Middle frontal gyrus (tissue), 1 donor: ENCODE measurements at regions not wholly inside any gene's neighbourhood (a gene's known extent, or its start where the extent isn't known, plus 50 kb on each side); places are given as distances from the start of the nearest gene placed in this dataset.

Experiments used
- DNase-seq: peaks from one replicate; pipeline ENCODE4 v3.0.0-alpha.2; 2015; ENCODE audit warnings: low spot score; ENCODE audit errors: extremely low spot score

- no peak for DNase-seq
Measured at GRCh38 chr21:18191139-18191538, 53.5 kb upstream of the CHODL start.

- DNase-seq = no peak
Measured at GRCh38 chr21:18178509-18178908, 66.1 kb upstream of the CHODL start.

GRCh38 chr21:18174370-18174769 is 70.3 kb upstream of the CHODL start:
- DNase-seq = no peak

DNA sequence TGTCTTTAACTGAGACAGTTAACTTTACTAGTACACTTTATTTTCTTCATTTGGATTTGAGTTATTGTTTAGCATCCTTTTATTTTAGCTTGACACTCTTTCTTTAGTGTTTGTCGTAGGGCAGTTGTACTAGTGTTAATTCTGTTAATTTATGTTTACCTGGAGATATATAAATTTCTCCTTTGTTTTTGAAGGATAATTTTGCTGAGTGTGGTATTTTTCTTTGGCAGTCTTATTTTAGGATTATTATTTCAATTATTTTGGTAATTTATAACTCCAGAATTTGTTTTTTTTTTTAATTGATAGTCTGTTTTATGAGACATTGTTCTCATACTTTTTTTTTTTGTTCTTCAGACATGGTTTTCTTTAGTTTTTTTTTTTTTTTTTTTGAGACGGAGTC is 73.8 kb upstream of the CHODL start:
- no peak for DNase-seq

DNA sequence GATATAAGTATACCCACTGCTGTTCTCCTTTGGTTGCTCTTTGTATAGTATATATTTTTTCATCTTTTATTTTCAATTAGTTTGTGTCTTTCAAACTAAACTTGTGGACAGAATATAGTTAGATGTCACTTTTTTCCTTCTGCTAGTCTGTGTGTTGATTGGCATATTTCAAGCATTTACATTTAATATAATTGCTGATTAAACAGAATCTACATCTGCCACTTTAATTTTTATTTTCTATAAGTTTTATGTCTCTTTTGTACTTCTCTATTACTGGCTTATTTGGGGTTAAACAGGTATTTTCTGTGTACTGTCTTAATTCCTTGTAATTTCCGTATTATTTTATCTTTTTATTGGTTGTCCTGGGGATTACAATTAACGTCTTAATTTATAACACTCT is 74.4 kb upstream of the CHODL start:
- no peak for DNase-seq

DNA sequence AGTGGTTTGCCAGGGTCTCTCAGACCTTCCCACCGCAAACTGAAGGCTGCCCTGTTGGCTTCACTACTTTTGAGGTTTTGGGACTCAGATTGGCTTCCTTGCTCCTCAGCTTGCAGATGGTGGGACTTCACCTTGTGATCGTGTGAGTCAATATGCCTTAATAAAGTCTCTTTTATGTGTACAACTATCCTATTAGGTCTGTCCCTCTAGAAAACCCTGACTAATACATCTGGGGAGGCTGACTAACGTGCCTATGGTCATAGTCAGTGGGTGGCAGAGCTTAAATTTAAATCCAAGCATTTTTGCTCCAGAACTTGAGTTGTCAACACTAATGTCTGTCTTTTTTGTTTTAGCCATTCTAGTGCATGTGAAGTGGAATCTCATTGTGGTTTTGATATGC is 76.5 kb upstream of the CHODL start:
- DNase-seq = no peak

DNA sequence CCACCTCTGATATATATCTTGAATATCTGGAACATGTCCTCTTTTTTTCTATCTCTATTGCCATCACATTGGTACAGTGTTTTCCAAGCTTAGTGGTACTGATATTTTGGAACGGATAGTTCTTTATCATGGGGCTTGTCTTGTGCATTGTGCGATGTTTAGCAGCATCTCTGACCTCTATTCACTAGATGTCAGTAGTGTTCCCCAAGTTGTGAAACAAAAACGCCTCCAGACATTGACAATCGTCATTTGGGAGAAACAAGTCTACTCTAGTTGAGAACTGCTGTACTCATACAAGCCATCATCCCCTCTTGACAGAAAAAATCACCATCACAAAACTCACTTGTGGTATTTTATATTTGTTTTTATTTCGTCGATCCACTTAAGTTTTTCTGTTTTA is 79.7 kb upstream of the CHODL start:
- no peak for DNase-seq

GRCh38 chr21:18164483-18164882 is 80.2 kb upstream of the CHODL start:
- no peak for DNase-seq

GRCh38 chr21:18163956-18164355 is 80.7 kb upstream of the CHODL start:
- DNase-seq = no peak

DNA sequence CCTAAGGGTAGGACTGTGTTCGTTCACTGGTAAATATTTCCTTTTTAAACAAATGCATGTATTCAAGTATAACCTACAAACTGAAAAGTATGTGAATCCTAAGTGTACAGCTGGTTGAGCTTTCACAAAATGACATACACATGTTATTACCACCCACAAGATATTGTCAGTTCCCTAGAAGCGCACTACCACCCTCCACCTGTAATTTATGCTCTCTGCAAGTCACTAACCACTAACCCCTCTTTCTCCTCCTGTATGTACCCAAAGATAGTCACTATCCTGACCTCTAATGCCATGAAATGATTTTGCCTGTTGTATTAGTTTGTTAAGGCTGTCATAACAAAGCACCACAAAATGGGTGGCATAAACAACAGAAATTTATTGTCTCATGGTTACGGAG is 82.8 kb upstream of the CHODL start:
- DNase-seq = no peak

GRCh38 chr21:18157406-18157805 is 87.2 kb upstream of the CHODL start:
- no peak for DNase-seq

GRCh38 chr21:18155508-18156193 is 89.0 kb upstream of the CHODL start:
- no peak for DNase-seq

GRCh38 chr21:18153063-18153462 is 91.6 kb upstream of the CHODL start:
- DNase-seq = no peak

DNA sequence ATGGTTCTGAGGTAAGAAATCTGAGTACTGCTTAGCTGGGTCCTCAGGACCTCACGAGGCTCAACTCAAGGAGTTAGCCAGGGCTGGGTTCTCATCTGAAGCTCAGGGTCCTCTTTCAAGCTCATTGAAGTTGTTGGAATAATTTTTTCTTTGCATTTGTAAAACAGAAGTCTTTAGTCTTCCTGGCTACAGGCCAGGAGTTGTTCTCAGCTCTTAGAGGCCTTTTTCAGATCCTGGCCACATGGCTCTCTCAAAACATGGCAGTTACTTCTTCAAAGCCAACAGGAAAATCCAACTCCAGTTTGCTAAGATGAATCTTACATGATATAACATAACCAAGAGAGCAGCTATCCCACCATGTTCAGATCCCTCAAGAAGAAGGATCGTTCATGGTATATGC is 92.3 kb upstream of the CHODL start:
- no peak for DNase-seq

DNA sequence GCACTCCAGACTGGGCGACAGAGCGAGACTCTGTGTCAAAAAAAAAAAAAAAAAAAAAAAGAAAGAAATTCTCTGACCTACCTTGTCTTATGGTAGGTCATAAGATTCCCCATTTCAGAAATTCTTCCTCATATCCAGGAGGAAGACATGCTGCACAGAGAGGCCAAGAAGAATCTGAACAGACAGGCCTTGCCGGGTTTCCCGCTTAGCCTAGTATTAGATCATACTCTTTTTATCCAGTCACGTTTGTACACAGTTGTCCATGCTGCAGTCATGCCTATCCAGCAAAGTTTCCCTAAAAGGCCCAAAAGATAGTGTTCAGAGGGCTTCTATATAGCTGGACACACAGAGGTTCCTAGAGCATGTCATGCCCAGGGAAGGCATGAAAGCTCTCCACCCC is 93.6 kb upstream of the CHODL start:
- DNase-seq = no peak

- no peak for DNase-seq
Measured at GRCh38 chr21:18148401-18148800, 96.2 kb upstream of the CHODL start.

DNA sequence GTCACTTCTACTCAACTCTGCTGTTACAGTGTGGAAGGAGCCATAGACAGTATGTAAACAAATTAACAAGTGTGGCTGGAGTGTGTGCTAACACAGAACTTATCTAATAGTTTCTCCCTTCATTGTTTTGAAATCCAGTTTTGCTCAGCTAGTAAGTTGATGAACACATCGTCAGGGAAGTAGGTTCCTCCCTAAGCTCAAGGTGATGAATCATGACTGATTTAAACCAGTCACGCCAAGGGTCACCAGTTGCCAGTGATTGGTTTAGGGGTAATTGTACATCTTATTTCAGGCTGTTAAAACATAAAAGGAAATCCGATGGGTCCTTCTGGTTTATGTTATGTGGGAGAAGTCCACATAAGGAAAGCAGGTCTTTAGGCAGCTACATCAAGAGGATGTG is 97.0 kb upstream of the CHODL start:
- DNase-seq = no peak

DNA sequence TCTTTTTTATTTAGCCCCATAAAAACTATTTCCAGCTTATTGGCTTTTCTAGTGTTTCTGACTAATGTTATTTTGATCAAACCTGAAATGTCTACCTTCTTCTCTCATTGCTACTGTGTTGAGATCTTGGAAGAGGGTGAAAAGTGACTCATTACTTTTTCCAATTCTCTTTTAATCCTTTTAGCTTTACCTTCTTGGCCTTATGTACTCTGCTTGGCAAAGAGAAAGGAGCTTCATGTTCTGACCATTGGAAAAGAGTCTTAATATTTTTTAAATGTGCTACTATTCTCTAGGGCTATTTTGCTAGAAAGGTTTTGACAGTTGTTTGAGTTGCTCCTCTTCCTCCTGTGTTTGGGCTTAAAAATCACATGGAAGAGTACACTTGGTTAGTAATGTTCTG is 97.8 kb upstream of the CHODL start:
- DNase-seq = no peak

GRCh38 chr21:18144339-18144738 is 100.3 kb upstream of the CHODL start:
- no peak for DNase-seq

DNA sequence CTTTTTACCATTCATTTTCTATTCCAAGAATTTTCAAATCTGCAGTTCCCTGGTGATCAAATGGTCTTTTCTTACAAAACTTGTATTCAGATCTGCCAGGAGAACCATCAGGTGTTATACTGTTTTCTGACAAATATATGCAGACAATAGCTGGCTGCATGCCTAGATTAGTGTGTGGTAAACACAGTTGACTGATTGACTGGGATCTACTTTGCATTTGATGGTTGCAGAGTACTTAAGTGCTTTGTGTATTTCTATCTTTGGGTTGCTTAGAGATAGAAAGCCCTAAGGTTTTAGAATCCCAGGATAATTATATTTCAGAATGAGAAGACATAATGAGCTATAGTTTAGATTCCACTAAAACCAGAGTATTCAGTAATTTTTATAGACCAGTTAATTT is 102.0 kb upstream of the CHODL start:
- no peak for DNase-seq

- no peak for DNase-seq
Measured at GRCh38 chr21:18138507-18138906, 106.1 kb upstream of the CHODL start.

DNA sequence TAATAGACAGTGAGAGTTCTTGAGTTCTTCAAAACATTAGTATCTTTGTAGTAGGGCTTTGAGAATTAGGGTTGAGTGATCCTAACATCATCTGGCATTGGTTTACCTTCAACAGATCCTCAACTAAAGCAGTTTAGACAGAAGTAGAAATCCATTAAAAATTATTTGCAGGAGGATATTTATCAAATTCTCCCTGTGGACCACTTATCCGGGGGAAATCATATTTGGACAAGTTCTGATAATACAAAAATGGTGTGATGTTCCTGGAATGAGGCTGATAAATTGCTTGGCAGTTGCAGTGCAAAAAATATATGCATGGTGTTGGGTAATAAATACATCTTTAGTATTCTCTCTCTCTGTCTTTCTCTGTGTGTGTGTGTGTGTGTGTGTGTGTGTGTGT is 115.1 kb upstream of the CHODL start:
- DNase-seq = no peak

- DNase-seq = no peak
Measured at GRCh38 chr21:18118566-18118965, 126.1 kb upstream of the CHODL start.

DNA sequence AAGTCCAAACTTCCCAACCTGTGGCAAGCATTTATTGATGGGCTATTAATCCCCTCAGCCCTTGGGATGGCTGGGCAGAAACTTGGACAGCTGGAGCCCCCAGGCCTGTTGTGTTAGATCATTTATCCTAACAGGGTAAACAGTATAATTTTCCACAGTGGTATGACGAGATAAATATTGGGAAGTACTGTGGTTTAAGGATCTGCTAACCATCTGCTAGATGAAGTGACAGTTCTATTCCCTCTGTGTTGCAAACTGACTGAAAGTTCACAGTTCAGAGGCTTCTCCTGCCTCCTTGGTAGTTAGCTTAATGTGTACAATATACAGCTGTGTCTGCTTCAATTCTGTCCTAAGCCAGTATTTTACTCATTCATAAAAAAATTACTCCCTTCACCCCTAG is 127.5 kb upstream of the CHODL start:
- no peak for DNase-seq
